NCI-H2107 treated with DMSO at 0.1 percent for 48 hours (cell line): ENCODE measurements at regions not wholly inside any gene's neighbourhood (a gene's known extent, or its start where the extent isn't known, plus 50 kb on each side); places are given as distances from the start of the nearest gene placed in this dataset.
A peak's percentile ranks its signal among the peaks of the same experiment; 100 is the strongest.

ENCODE experiments used
- DNase-seq: peaks from one replicate; lab custom pipeline; 2025; ENCODE audit not compliant: unreplicated experiment; lab: John Stamatoyannopoulos, UW

GRCh38 chrX:137483554-137483953, 82.4 kb upstream of the ZIC3 start:
- no peak for DNase-seq

GRCh38 chrX:137482136-137482535, 83.8 kb upstream of the ZIC3 start:
- DNase-seq, result no peak

GRCh38 chrX:137479386-137479785, 86.5 kb upstream of the ZIC3 start:
- no peak for DNase-seq

- DNase-seq, result no peak
Observed at GRCh38 chrX:137441711-137442110, 124.2 kb upstream of the ZIC3 start.

- peak; percentile 32 for DNase-seq
Observed at GRCh38 chrX:137432609-137433008, 133.3 kb upstream of the ZIC3 start.

GRCh38 chrX:137431693-137432488, 134.0 kb upstream of the ZIC3 start:
- no peak for DNase-seq

- DNase-seq, result no peak
Observed at GRCh38 chrX:137430984-137431475, 134.9 kb upstream of the ZIC3 start.

- no peak for DNase-seq
Observed at GRCh38 chrX:137430301-137430700, 135.6 kb upstream of the ZIC3 start.

- no peak for DNase-seq
Observed at GRCh38 chrX:137428766-137429591, 136.9 kb upstream of the ZIC3 start.

GRCh38 chrX:137428221-137428661, 137.7 kb upstream of the ZIC3 start:
- no peak for DNase-seq

- no peak for DNase-seq
Observed at GRCh38 chrX:137427816-137428215, 138.1 kb upstream of the ZIC3 start.

GRCh38 chrX:137427426-137427778, 138.5 kb upstream of the ZIC3 start:
- no peak for DNase-seq

GRCh38 chrX:137426695-137427425, 139.1 kb upstream of the ZIC3 start:
- DNase-seq, result no peak

GRCh38 chrX:137425986-137426385, 139.9 kb upstream of the ZIC3 start:
- no peak for DNase-seq

- DNase-seq, result no peak
Observed at GRCh38 chrX:137425273-137425902, 140.5 kb upstream of the ZIC3 start.

- no peak for DNase-seq
Observed at GRCh38 chrX:137424679-137425078, 141.2 kb upstream of the ZIC3 start.

- DNase-seq, result no peak
Observed at GRCh38 chrX:137423241-137423640, 142.7 kb upstream of the ZIC3 start.

GRCh38 chrX:137418086-137418485, 147.8 kb upstream of the ZIC3 start:
- DNase-seq, result no peak

GRCh38 chrX:137413190-137413589, 152.7 kb upstream of the ZIC3 start:
- DNase-seq, result no peak

GRCh38 chrX:137405449-137406140, 160.3 kb upstream of the ZIC3 start:
- DNase-seq, result no peak
